Urinary bladder (tissue), 3 donors: ENCODE measurements at regions not wholly inside any gene's neighbourhood (a gene's known extent, or its start where the extent isn't known, plus 50 kb on each side); places are given as distances from the start of the nearest gene placed in this dataset.
"Not testable (repeated sequence)": the region's sequence is repeated elsewhere in the genome, so short reads cannot be mapped to it uniquely, and the experiment has no call there.

ENCODE experiments used
- DNase-seq: peaks from one replicate; pipeline ENCODE4 v3.0.0-alpha.2; 2015; ENCODE audit errors: extremely low spot score
- H3K27ac ChIP-seq: one replicate; pipeline ENCODE4 v1.5.1; 2013; ENCODE audit warnings: low read depth, mild to moderate bottlenecking, moderate library complexity
- H3K36me3 ChIP-seq: one replicate; pipeline ENCODE4 v1.6.1; 2013; ENCODE audit warnings: mild to moderate bottlenecking, moderate library complexity; ENCODE audit not compliant: insufficient read depth
- H3K4me1 ChIP-seq: one replicate; pipeline ENCODE4 v1.6.1; 2013; ENCODE audit warnings: mild to moderate bottlenecking, moderate library complexity; ENCODE audit not compliant: insufficient read depth
- H3K4me3 ChIP-seq: one replicate; pipeline ENCODE4 v1.5.1; 2013; ENCODE audit warnings: low read depth, low read length
- WGBS: extraction: QIAGEN DNeasy Blood & Tissue Kit; methylation state at CpG from one replicate; pipeline ENCODE4 v1.1.7; 2013; 5-methylcytosine and 5-hydroxymethylcytosine counted together
- donor health status: healthy with polysubstance abuse.
- donor health status: healthy.

GRCh38 chr5:3155046-3155445, 403.6 kb upstream of the IRX2 start:
- H3K36me3 ChIP-seq: no peaks in the 10 kb centered on the region
- H3K4me3 ChIP-seq: no peak overlapping the region
- H3K4me1 ChIP-seq: no peaks in the 10 kb centered on the region
- WGBS: 40% methylated on average over 10 of the region's 10 CpGs
- DNase-seq: no peak
- no peak overlapping the region for H3K27ac ChIP-seq

- no peaks in the 10 kb centered on the region for H3K36me3 ChIP-seq
- no peaks in the 10 kb centered on the region for H3K4me1 ChIP-seq
- no peak for DNase-seq
- 55% methylated on average over 4 of the region's 4 CpGs for WGBS
- no peak overlapping the region for H3K4me3 ChIP-seq
- no peak overlapping the region for H3K27ac ChIP-seq
Observed at GRCh38 chr5:3153906-3154305, 402.4 kb upstream of the IRX2 start.

GRCh38 chr5:3153226-3153858, 401.9 kb upstream of the IRX2 start:
- Histone ChIP-seq H3K4me1 (no peaks in the 10 kb centered on the region), H3K27ac (no peak overlapping the region), H3K4me3 (no peak overlapping the region), H3K36me3 (no peaks in the 10 kb centered on the region)
- no peak for DNase-seq
- 34% methylated on average over 10 of the region's 10 CpGs for WGBS

- 71% methylated on average over 9 of the region's 9 CpGs for WGBS
- Histone ChIP-seq H3K4me3 (no peak overlapping the region), H3K27ac (no peak overlapping the region), H3K36me3 (no peaks in the 10 kb centered on the region), H3K4me1 (no peaks in the 10 kb centered on the region)
- no peak for DNase-seq
Observed at GRCh38 chr5:3149899-3150298, 398.4 kb upstream of the IRX2 start.

- not testable (repeated sequence) for H3K4me1 ChIP-seq, H3K4me3 ChIP-seq, H3K36me3 ChIP-seq, DNase-seq, H3K27ac ChIP-seq
- 87% methylated on average over 1 of the region's 1 CpG for WGBS
Observed at GRCh38 chr5:3147405-3147804, 395.9 kb upstream of the IRX2 start.

- no peak overlapping the region for H3K4me3 ChIP-seq
- H3K27ac ChIP-seq: no peak overlapping the region
- 88% methylated on average over 5 of the region's 5 CpGs for WGBS
- DNase-seq: no peak
- H3K4me1 ChIP-seq: no peaks in the 10 kb centered on the region
- no peaks in the 10 kb centered on the region for H3K36me3 ChIP-seq
Observed at GRCh38 chr5:3145641-3146040, 394.2 kb upstream of the IRX2 start.

GRCh38 chr5:3143382-3143781, 391.9 kb upstream of the IRX2 start:
- no peak for DNase-seq
- no peak overlapping the region for H3K4me3 ChIP-seq
- H3K36me3 ChIP-seq: no peaks in the 10 kb centered on the region
- H3K27ac ChIP-seq: no peak overlapping the region
- no peaks in the 10 kb centered on the region for H3K4me1 ChIP-seq
- WGBS: 95% methylated on average over 12 of the region's 12 CpGs

GRCh38 chr5:3142261-3143027, 391.0 kb upstream of the IRX2 start:
- Histone ChIP-seq H3K27ac (no peak overlapping the region), H3K4me1 (no peaks in the 10 kb centered on the region), H3K4me3 (no peak overlapping the region), H3K36me3 (no peaks in the 10 kb centered on the region)
- WGBS: 81% methylated on average over 25 of the region's 25 CpGs
- no peak for DNase-seq

GRCh38 chr5:3140117-3140516, 388.6 kb upstream of the IRX2 start:
- H3K4me3 ChIP-seq: no peak overlapping the region
- DNase-seq: no peak
- no peaks in the 10 kb centered on the region for H3K4me1 ChIP-seq
- no peak overlapping the region for H3K27ac ChIP-seq
- H3K36me3 ChIP-seq: no peaks in the 10 kb centered on the region
- WGBS: 94% methylated on average over 7 of the region's 7 CpGs

GRCh38 chr5:3139499-3139931, 388.0 kb upstream of the IRX2 start:
- Histone ChIP-seq H3K4me1 (no peaks in the 10 kb centered on the region), H3K27ac (no peak overlapping the region), H3K4me3 (no peak overlapping the region), H3K36me3 (no peaks in the 10 kb centered on the region)
- 65% methylated on average over 6 of the region's 6 CpGs for WGBS
- no peak for DNase-seq

GRCh38 chr5:3131161-3131560, 379.7 kb upstream of the IRX2 start:
- Histone ChIP-seq H3K4me1 (no peaks in the 10 kb centered on the region), H3K4me3 (no peak overlapping the region), H3K36me3 (no peaks in the 10 kb centered on the region), H3K27ac (no peak overlapping the region)
- WGBS: 45% methylated on average over 8 of the region's 8 CpGs
- no peak for DNase-seq

- no peak for DNase-seq
Observed at GRCh38 chr5:3129252-3129651, 377.8 kb upstream of the IRX2 start.

GRCh38 chr5:3127423-3127911, 376.0 kb upstream of the IRX2 start:
- WGBS: 84% methylated on average over 9 of the region's 9 CpGs
- DNase-seq: no peak
- Histone ChIP-seq H3K27ac (no peak overlapping the region), H3K36me3 (no peaks in the 10 kb centered on the region), H3K4me3 (no peak overlapping the region), H3K4me1 (no peaks in the 10 kb centered on the region)

More at GRCh38 chr5:3129252-3129651, 377.8 kb upstream of the IRX2 start:
- no peak overlapping the region for H3K27ac ChIP-seq
- no peaks in the 10 kb centered on the region for H3K36me3 ChIP-seq
- no peak overlapping the region for H3K4me3 ChIP-seq
- no peaks in the 10 kb centered on the region for H3K4me1 ChIP-seq
- 95% methylated on average over 4 of the region's 4 CpGs for WGBS

- Histone ChIP-seq H3K4me1 (no peaks in the 10 kb centered on the region), H3K4me3 (no peak overlapping the region), H3K27ac (no peak overlapping the region), H3K36me3 (no peaks in the 10 kb centered on the region)
- 65% methylated on average over 10 of the region's 10 CpGs for WGBS
- no peak for DNase-seq
Observed at GRCh38 chr5:3126639-3127038, 375.2 kb upstream of the IRX2 start.
